Hepatic stellate cell (primary cell): ENCODE measurements at regions not wholly inside any gene's neighbourhood (a gene's known extent, or its start where the extent isn't known, plus 50 kb on each side); places are given as distances from the start of the nearest gene placed in this dataset.

Experiments used
- DNase-seq: peaks from one replicate; pipeline ENCODE4 v3.0.0; 2011; ENCODE audit warnings: low spot score

GRCh38 chr13:63435667-63436324, 2020.1 kb upstream of the PCDH20 start:
- peak; percentile 11 for DNase-seq

GRCh38 chr13:63433546-63434150, 2018.0 kb upstream of the PCDH20 start:
- no peak for DNase-seq

- no peak for DNase-seq
These were observed 2011.5 kb upstream of the PCDH20 start for GRCh38 chr13:63427170-63427569.

- no peak for DNase-seq
These were observed 2009.5 kb upstream of the PCDH20 start for GRCh38 chr13:63425131-63425530.

- DNase-seq = no peak
These were observed 2005.5 kb upstream of the PCDH20 start for GRCh38 chr13:63421123-63421522.

- DNase-seq = no peak
These were observed 2005.0 kb upstream of the PCDH20 start for GRCh38 chr13:63420685-63421084.

- DNase-seq = no peak
These were observed 1998.6 kb upstream of the PCDH20 start for GRCh38 chr13:63414247-63414646.

GRCh38 chr13:63409791-63410351, 1994.2 kb upstream of the PCDH20 start:
- DNase-seq = no peak

- DNase-seq = no peak
These were observed 1992.9 kb upstream of the PCDH20 start for GRCh38 chr13:63408331-63409189.

GRCh38 chr13:63403733-63404132, 1988.1 kb upstream of the PCDH20 start:
- DNase-seq = no peak

GRCh38 chr13:63396746-63397145, 1981.1 kb upstream of the PCDH20 start:
- DNase-seq = no peak

GRCh38 chr13:63393112-63393511, 1977.5 kb upstream of the PCDH20 start:
- DNase-seq = no peak

- no peak for DNase-seq
These were observed 1974.1 kb upstream of the PCDH20 start for GRCh38 chr13:63389756-63390155.

- DNase-seq = no peak
These were observed 1965.6 kb upstream of the PCDH20 start for GRCh38 chr13:63381078-63381859.

- no peak for DNase-seq
These were observed 1962.3 kb upstream of the PCDH20 start for GRCh38 chr13:63377986-63378385.

- DNase-seq = no peak
These were observed 1954.5 kb upstream of the PCDH20 start for GRCh38 chr13:63370101-63370500.

- DNase-seq = no peak
These were observed 1952.0 kb upstream of the PCDH20 start for GRCh38 chr13:63367522-63368198.

GRCh38 chr13:63364159-63364558, 1948.5 kb upstream of the PCDH20 start:
- no peak for DNase-seq

- no peak for DNase-seq
These were observed 1935.9 kb upstream of the PCDH20 start for GRCh38 chr13:63351533-63351932.

GRCh38 chr13:63351081-63351480, 1935.4 kb upstream of the PCDH20 start:
- no peak for DNase-seq

- no peak for DNase-seq
These were observed 1930.2 kb upstream of the PCDH20 start for GRCh38 chr13:63345835-63346234.
